ENCODE measurements at regions not wholly inside any gene's neighbourhood (a gene's known extent, or its start where the extent isn't known, plus 50 kb on each side); places are given as distances from the start of the nearest gene placed in this dataset.

- no peaks in the 10 kb centered on the region for H3K27me3 ChIP-seq (replicated peaks; ENCODE audit: insufficient read depth, low read depth, low read length, poor library complexity)
- no peak overlapping the region for H3K27ac ChIP-seq (ENCODE audit: low read depth, low read length, poor library complexity, severe bottlenecking)
- intact Hi-C loops (cut with micrococcal nuclease; ENCODE audit: unreplicated experiment): no loop called here
- POLR2A ChIA-PET (ENCODE audit: low non-redundant PET): no interaction called here
- TF ChIP-seq, protein P1, sequence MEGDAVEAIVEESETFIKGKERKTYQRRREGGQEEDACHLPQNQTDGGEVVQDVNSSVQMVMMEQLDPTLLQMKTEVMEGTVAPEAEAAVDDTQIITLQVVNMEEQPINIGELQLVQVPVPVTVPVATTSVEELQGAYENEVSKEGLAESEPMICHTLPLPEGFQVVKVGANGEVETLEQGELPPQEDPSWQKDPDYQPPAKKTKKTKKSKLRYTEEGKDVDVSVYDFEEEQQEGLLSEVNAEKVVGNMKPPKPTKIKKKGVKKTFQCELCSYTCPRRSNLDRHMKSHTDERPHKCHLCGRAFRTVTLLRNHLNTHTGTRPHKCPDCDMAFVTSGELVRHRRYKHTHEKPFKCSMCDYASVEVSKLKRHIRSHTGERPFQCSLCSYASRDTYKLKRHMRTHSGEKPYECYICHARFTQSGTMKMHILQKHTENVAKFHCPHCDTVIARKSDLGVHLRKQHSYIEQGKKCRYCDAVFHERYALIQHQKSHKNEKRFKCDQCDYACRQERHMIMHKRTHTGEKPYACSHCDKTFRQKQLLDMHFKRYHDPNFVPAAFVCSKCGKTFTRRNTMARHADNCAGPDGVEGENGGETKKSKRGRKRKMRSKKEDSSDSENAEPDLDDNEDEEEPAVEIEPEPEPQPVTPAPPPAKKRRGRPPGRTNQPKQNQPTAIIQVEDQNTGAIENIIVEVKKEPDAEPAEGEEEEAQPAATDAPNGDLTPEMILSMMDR (conservative IDR thresholded peaks at IDR 0.05; ENCODE audit: low read depth, low read length): no peak
- TF ChIP-seq EZH2 (IDR thresholded peaks at IDR 0.05; ENCODE audit: borderline replicate concordance, low read depth, low read length, poor library complexity, severe bottlenecking): no peak
- CTCF ChIA-PET: no interaction called here
- no TSS peak for BruUV-seq (replicated peaks)
- no peak overlapping the region for H3K4me3 ChIP-seq (ENCODE audit: low read depth, low read length, poor library complexity, severe bottlenecking)
- H3K9me3 ChIP-seq (ENCODE audit: low read depth, low read length, poor library complexity, severe bottlenecking): no peaks in the 10 kb centered on the region
- DNase-seq (ENCODE audit: low spot score): peak; percentile 0
- no peaks in the 10 kb centered on the region for H3K4me1 ChIP-seq (ENCODE audit: insufficient read depth, low read length, poor library complexity, severe bottlenecking)
- H3K36me3 ChIP-seq (ENCODE audit: insufficient read depth, low read length, poor library complexity, severe bottlenecking): no peaks in the 10 kb centered on the region
Observed at GRCh38 chr4:19051831-19052230, 1030.3 kb upstream of the LCORL start.

GRCh38 chr4:19047279-19047880 lies 1025.8 kb upstream of the LCORL start:
- Histone ChIP-seq H3K36me3 (ENCODE audit: insufficient read depth, low read length, poor library complexity, severe bottlenecking) (no peaks in the 10 kb centered on the region), H3K4me3 (ENCODE audit: low read depth, low read length, poor library complexity, severe bottlenecking) (no peak overlapping the region), H3K4me1 (ENCODE audit: insufficient read depth, low read length, poor library complexity, severe bottlenecking) (no peaks in the 10 kb centered on the region), H3K27ac (ENCODE audit: low read depth, low read length, poor library complexity, severe bottlenecking) (no peak overlapping the region), H3K9me3 (ENCODE audit: low read depth, low read length, poor library complexity, severe bottlenecking) (no peaks in the 10 kb centered on the region), H3K27me3 (replicated peaks; ENCODE audit: insufficient read depth, low read depth, low read length, poor library complexity) (no peaks in the 10 kb centered on the region)
- CTCF ChIA-PET: no interaction called here
- POLR2A ChIA-PET (ENCODE audit: low non-redundant PET): no interaction called here
- BruUV-seq (replicated peaks): no TSS peak
- TF ChIP-seq, protein P1 (conservative IDR thresholded peaks at IDR 0.05; ENCODE audit: low read depth, low read length): no peak
- no peak for TF ChIP-seq EZH2 (IDR thresholded peaks at IDR 0.05; ENCODE audit: borderline replicate concordance, low read depth, low read length, poor library complexity, severe bottlenecking)
- intact Hi-C loops (cut with micrococcal nuclease; ENCODE audit: unreplicated experiment): no loop called here
- no peak for DNase-seq (ENCODE audit: low spot score)

DNA sequence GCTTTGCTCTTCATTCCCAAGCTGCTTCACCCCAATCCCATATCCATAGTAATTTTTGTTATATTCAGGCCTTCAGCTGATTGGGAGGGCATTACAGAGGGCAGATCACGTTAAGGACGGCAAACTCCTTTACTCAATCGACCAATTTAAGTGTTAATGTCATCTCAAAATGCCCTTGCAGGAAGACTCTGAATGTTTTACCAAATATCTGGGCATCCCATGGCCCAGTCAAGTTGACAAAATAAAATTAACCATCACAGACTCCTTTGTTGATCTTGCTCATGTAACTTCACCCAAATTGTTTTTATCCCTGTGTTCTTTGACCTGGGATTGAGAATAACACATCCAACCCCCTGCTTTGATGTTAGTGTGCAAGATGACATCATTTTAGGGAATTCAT lies 1018.3 kb upstream of the LCORL start:
- Histone ChIP-seq H3K36me3 (ENCODE audit: insufficient read depth, low read length, poor library complexity, severe bottlenecking) (no peaks in the 10 kb centered on the region), H3K9me3 (ENCODE audit: low read depth, low read length, poor library complexity, severe bottlenecking) (no peaks in the 10 kb centered on the region), H3K4me1 (ENCODE audit: insufficient read depth, low read length, poor library complexity, severe bottlenecking) (no peaks in the 10 kb centered on the region), H3K27me3 (replicated peaks; ENCODE audit: insufficient read depth, low read depth, low read length, poor library complexity) (no peaks in the 10 kb centered on the region), H3K27ac (ENCODE audit: low read depth, low read length, poor library complexity, severe bottlenecking) (no peak overlapping the region), H3K4me3 (ENCODE audit: low read depth, low read length, poor library complexity, severe bottlenecking) (no peak overlapping the region)
- intact Hi-C loops (cut with micrococcal nuclease; ENCODE audit: unreplicated experiment): no loop called here
- TF ChIP-seq EZH2 (IDR thresholded peaks at IDR 0.05; ENCODE audit: borderline replicate concordance, low read depth, low read length, poor library complexity, severe bottlenecking): no peak
- TF ChIP-seq, protein P1 (conservative IDR thresholded peaks at IDR 0.05; ENCODE audit: low read depth, low read length): no peak
- CTCF ChIA-PET: no interaction called here
- no TSS peak for BruUV-seq (replicated peaks)
- POLR2A ChIA-PET (ENCODE audit: low non-redundant PET): no interaction called here
- DNase-seq (ENCODE audit: low spot score): no peak
